ENCODE measurements at regions not wholly inside any gene's neighbourhood (a gene's known extent, or its start where the extent isn't known, plus 50 kb on each side); places are given as distances from the start of the nearest gene placed in this dataset.

DNA sequence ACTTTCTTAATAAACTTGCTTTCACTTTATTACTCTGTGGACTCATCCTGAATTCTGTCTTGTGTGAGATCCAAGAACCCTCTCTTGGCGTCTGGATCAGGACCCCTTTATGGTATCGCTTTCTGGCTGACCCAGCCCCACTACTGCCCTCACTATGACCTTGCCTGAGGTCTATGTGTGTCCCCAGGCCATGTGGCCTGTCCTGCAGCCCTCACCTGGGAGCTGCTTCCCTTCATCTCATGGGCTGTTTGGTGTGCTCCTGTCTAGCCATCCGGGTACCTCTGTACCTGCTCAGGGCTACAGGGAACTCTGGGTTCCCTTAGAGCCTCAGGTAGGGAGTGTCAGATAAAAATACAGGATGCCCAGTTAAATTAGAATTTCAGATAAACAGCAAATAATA, 94.5 kb downstream of the SCP2D1 start:
- DNase-seq (ENCODE audit: low spot score): no peak
- no peak for TF ChIP-seq CTCF (IDR thresholded peaks at IDR 0.05; ENCODE audit: extremely low read depth, missing control alignments)

DNA sequence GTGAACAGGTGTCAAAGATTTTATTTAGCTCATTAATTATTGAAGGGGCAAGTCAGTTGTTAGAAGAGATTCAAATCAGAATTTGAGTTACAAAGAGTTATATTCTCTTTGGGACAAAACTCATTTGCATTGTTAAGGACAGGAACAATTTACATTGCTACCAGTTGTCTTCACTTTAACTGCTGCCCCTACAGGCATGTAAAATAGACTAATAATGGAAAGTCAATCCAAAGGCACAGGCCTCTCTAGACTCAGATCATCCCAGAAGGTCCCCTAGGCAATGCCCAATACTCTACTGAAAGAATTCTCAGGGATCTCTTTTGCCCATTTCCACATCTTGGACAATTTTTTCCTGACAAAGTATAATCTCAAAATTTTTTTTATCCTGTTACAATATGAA, 95.7 kb downstream of the SCP2D1 start:
- TF ChIP-seq CTCF (IDR thresholded peaks at IDR 0.05; ENCODE audit: extremely low read depth, missing control alignments): no peak
- no peak for DNase-seq (ENCODE audit: low spot score)

DNA sequence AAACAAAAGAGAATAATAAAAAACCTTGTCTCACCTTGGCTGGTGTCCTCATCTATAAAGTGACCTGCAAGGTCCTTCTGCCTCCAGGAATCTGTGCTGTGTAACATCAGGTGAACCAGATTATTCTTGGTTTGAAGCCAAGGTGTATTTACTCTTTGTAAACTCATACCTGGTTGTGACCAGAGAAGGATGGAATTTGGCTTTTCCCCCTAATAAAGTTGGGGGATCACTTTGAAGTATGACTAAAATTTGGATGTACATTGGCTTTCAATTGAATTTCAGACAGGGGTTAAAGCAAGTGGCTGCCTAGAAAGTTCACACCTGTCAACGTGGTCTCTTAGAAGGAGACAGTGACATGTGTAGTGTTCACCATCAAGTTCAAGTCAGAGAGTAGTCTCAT, 100.1 kb downstream of the SCP2D1 start:
- no peak for DNase-seq (ENCODE audit: low spot score)
- TF ChIP-seq CTCF (IDR thresholded peaks at IDR 0.05; ENCODE audit: extremely low read depth, missing control alignments): no peak

GRCh38 chr20:18914796-18915195, 101.2 kb downstream of the SCP2D1 start:
- DNase-seq (ENCODE audit: low spot score): no peak

GRCh38 chr20:18916886-18917750, 103.5 kb downstream of the SCP2D1 start:
- no peak for TF ChIP-seq CTCF (IDR thresholded peaks at IDR 0.05; ENCODE audit: extremely low read depth, missing control alignments)
- no peak for DNase-seq (ENCODE audit: low spot score)

More at GRCh38 chr20:18914796-18915195, 101.2 kb downstream of the SCP2D1 start:
- no peak for TF ChIP-seq CTCF (IDR thresholded peaks at IDR 0.05; ENCODE audit: extremely low read depth, missing control alignments)

DNA sequence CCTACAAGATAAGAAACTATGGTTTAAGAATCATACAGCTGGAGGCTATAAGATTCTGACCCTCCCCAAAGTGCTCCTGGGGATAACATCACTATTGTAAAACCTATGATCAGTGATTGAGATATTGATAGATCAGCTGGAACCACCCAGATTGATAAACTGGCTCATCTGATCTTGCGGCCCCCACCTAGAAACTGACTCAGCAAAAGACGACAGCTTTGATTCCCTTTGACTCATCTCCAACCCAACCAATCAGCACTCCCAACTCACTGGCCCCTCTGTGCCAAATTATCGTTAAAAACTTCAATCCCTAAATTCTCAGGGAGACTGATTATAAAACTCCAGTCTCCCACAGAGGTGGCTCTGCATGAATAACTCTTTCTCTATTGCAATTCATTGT, 106.4 kb downstream of the SCP2D1 start:
- no peak for DNase-seq (ENCODE audit: low spot score)
- TF ChIP-seq CTCF (IDR thresholded peaks at IDR 0.05; ENCODE audit: extremely low read depth, missing control alignments): no peak

GRCh38 chr20:18921291-18921690, 107.7 kb downstream of the SCP2D1 start:
- no peak for DNase-seq (ENCODE audit: low spot score)
- TF ChIP-seq CTCF (IDR thresholded peaks at IDR 0.05; ENCODE audit: extremely low read depth, missing control alignments): no peak

Measured in GM20000 (cell line).